OCI-LY3 (cell line): ENCODE measurements at regions not wholly inside any gene's neighbourhood (a gene's known extent, or its start where the extent isn't known, plus 50 kb on each side); places are given as distances from the start of the nearest gene placed in this dataset.

Source experiments
- H2AFZ ChIP-seq: fragments of 200-600, 300-600 bp; shearing (Covaris generic); 2 replicates; pipeline ENCODE4 v1.6.0; 2014; ENCODE audit warnings: antibody characterized with exemption, low read depth, low read length
- H3K27ac ChIP-seq: fragments of 200-600, 300-600 bp; sonication (generic); 2 replicates; pipeline ENCODE4 v1.5.1; 2014; ENCODE audit warnings: mild to moderate bottlenecking, low read length, moderate library complexity, mixed read lengths
- H3K27me3 ChIP-seq: fragments of 200-600, 300-600 bp; sonication (generic); 2 replicates; pipeline ENCODE4 v1.6.1; 2014; ENCODE audit warnings: low read depth, low read length, mixed read lengths
- H3K36me3 ChIP-seq: fragments of 200-600, 300-600 bp; sonication (generic); replicated peaks from 2 replicates; pipeline ENCODE3; 2014; ENCODE audit warnings: low read depth, low read length, mixed read lengths
- H3K4me1 ChIP-seq: fragments of 300-600, 200-600 bp; sonication (generic); 2 replicates; pipeline ENCODE4 v1.6.1; 2014; ENCODE audit warnings: low read length, mixed read lengths
- H3K4me2 ChIP-seq: fragments of 200-600, 300-600 bp; sonication (generic); 2 replicates; pipeline ENCODE4 v1.6.1; 2014; ENCODE audit warnings: low read length, mixed read lengths
- H3K4me3 ChIP-seq: fragments of 300-600, 200-600 bp; sonication (generic); 2 replicates; pipeline ENCODE4 v1.5.1; 2014; ENCODE audit warnings: antibody characterized with exemption, mild to moderate bottlenecking, low read length, moderate library complexity
- H3K79me2 ChIP-seq: fragments of 300-600, 200-600 bp; shearing (Covaris generic); 2 replicates; pipeline ENCODE4 v1.6.1; 2014; ENCODE audit warnings: mild to moderate bottlenecking, low read length, mixed read lengths
- H3K9ac ChIP-seq: fragments of 300-600, 200-600 bp; shearing (Covaris generic); 2 replicates; pipeline ENCODE4 v1.6.0; 2014; ENCODE audit warnings: mild to moderate bottlenecking, low read length, moderate library complexity
- H3K9me3 ChIP-seq: fragments of 200-600, 300-600 bp; shearing (Covaris generic); 2 replicates; pipeline ENCODE4 v1.6.1; 2014; ENCODE audit warnings: low read length, mixed read lengths; ENCODE audit not compliant: insufficient read depth
- H4K20me1 ChIP-seq: fragments of 200-600, 300-600 bp; sonication (generic); 2 replicates; pipeline ENCODE4 v1.6.1; 2016; ENCODE audit warnings: low read length, mixed read lengths; ENCODE audit not compliant: insufficient read depth
- EZH2phosphoT487 ChIP-seq: fragments of 200-600 bp; shearing (Covaris generic); IDR thresholded peaks from 2 replicates; pipeline ENCODE4 v1.6.1; 2018; ENCODE audit warnings: antibody characterized with exemption, mixed run types, low read depth
- TF ChIP-seq, protein P1 (sequence below): fragments of 200-600, 300-600 bp; sonication (generic); IDR thresholded peaks from 2 replicates; pipeline ENCODE4 v1.5.1; 2014; ENCODE audit warnings: antibody characterized with exemption, low read length, low read depth

DNA sequence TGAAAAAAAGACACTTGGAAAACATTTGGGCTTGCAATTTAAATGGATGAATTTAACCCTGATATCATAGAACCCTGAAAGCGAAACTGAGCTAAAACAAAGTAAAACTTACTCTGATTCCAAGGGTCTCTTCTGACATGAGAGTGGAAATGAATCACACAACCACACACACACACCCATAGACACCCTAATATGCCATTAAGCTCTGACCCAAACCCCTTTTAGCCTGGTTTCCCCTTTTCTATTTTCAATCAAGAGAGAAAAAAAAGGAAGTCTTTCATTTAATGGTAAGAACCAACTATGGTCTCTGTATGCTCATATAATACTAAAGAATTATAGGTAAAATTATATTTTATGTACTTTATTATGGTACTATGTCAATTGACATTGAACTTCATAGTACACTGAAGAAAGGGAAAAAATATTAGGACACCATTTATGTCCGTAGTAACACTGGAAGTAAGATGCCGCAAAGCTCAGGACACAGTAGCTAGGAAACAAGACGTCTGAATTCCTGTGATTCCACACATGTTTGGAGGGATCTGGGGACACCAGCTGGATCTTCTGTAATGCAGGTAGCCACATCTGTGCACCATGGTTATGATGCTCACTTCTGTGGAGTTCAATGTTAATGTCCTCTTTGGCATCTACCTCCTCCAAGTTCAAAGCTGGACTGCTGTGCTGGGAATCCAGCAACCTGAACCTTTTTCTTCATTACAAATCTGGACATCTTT lies 95.8 kb downstream of the PCSK1 start:
- peak overlapping the region; percentile 25; the same call in 1 of the 2 replicates for H3K9ac ChIP-seq
- TF ChIP-seq, protein P1, sequence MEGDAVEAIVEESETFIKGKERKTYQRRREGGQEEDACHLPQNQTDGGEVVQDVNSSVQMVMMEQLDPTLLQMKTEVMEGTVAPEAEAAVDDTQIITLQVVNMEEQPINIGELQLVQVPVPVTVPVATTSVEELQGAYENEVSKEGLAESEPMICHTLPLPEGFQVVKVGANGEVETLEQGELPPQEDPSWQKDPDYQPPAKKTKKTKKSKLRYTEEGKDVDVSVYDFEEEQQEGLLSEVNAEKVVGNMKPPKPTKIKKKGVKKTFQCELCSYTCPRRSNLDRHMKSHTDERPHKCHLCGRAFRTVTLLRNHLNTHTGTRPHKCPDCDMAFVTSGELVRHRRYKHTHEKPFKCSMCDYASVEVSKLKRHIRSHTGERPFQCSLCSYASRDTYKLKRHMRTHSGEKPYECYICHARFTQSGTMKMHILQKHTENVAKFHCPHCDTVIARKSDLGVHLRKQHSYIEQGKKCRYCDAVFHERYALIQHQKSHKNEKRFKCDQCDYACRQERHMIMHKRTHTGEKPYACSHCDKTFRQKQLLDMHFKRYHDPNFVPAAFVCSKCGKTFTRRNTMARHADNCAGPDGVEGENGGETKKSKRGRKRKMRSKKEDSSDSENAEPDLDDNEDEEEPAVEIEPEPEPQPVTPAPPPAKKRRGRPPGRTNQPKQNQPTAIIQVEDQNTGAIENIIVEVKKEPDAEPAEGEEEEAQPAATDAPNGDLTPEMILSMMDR = no peak
- no peak for TF ChIP-seq EZH2phosphoT487
- no peak overlapping the region for H2AFZ ChIP-seq
- H3K79me2 ChIP-seq = no peaks in the 10 kb centered on the region
- peak overlapping the region; percentile 98 for H3K4me2 ChIP-seq
- H3K4me3 ChIP-seq = peak overlapping the region; percentile 77; the same call in 1 of the 2 replicates
- no peaks in the 10 kb centered on the region for H4K20me1 ChIP-seq
- peak overlapping the region; percentile 5; the same call in 1 of the 2 replicates for H3K27ac ChIP-seq
- H3K4me1 ChIP-seq = peaks cover 47% of the 10 kb centered on the region
- H3K36me3 ChIP-seq = no peaks in the 10 kb centered on the region
- no peaks in the 10 kb centered on the region for H3K27me3 ChIP-seq
- no peaks in the 10 kb centered on the region for H3K9me3 ChIP-seq

DNA sequence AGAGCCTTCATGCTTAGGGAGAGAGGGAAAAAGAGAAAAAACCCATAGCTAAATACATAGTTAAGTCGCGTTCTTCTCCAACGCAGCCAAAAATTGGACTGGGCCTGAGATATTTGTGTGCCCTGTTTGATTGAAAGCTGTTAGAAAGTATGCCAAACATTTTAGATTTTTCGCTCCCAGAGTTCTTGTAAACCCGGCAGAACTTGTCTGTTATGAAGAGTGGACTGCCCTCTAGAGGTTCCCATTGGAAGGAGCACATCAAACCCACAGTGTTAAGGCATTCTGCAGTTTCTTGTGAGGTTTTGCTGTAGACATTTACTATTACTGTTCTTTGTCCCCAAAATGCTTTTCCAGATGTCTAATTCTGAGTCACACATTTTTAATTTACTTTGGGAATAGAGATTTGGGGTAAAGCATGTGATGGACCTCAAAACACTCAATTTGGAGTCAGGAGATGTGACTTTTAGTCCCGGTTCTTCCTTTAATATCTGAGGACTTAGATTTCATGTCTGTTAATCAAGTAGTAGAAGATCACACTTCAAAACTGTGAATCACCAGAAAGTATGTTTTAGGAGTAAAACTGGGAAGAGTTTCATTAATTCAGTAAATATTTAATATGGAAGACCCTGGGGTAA lies 96.6 kb downstream of the PCSK1 start:
- Histone ChIP-seq H3K4me2 (peak overlapping the region; percentile 98), H2AFZ (peak overlapping the region; percentile 75; the same call in 1 of the 2 replicates), H3K9ac (peak overlapping the region; percentile 73), H3K4me1 (peaks cover 54% of the 10 kb centered on the region), H3K9me3 (no peaks in the 10 kb centered on the region), H3K4me3 (peak overlapping the region; percentile 77), H3K79me2 (no peaks in the 10 kb centered on the region), H3K27me3 (no peaks in the 10 kb centered on the region), H3K27ac (peak overlapping the region; percentile 80), H3K36me3 (no peaks in the 10 kb centered on the region), H4K20me1 (no peaks in the 10 kb centered on the region)
- no peak for TF ChIP-seq EZH2phosphoT487
- TF ChIP-seq, protein P1 = peak; percentile 82

DNA sequence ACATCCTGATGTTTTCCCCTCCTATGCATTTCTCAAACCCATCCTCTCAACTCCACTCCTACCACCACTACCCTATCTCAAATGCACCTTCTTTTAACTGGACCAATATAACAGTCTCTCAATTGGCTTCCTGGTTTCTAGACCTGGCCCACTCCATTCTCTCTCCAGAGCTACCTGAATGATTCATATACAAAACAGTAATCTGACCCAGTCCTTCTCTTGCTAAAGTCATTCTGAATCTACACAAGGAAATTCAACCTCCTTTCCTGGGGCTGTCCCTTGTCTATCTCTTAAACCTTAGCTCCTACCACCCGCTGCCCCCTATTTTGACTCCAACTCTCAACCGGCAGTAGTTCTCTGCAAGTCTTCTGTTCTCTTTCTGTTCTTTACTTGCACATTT lies 97.2 kb downstream of the PCSK1 start:
- H3K27ac ChIP-seq = peak overlapping the region; percentile 80

DNA sequence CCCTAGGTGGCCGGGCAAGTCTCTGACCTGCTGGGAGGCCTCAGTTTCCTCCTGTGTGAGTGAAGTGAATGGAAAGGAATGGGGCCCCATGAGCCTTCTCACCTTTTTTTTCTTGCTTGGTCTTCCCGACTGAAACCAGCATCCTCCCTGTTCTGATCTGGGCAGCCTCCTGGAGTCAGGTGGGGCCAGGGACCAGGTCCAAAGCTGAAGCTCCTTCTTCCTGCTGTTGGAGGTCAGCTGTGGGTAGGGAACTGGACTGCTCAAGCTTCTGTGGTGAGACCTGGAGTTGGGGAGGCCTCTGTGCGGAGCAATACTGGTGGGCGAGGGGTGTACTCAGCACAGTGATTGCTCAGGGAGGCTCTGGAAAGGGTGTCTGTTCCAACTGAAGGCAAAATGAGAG lies 99.7 kb downstream of the PCSK1 start:
- H3K9me3 ChIP-seq = no peaks in the 10 kb centered on the region

More for the DNA sequence above, 97.2 kb downstream of the PCSK1 start:
- peak overlapping the region; percentile 75; the same call in 1 of the 2 replicates for H2AFZ ChIP-seq
- peak overlapping the region; percentile 98 for H3K4me2 ChIP-seq
- H3K9me3 ChIP-seq = no peaks in the 10 kb centered on the region
- H3K79me2 ChIP-seq = no peaks in the 10 kb centered on the region
- H3K4me1 ChIP-seq = peaks cover 60% of the 10 kb centered on the region
- no peaks in the 10 kb centered on the region for H3K36me3 ChIP-seq
- H3K9ac ChIP-seq = peak overlapping the region; percentile 73
- H4K20me1 ChIP-seq = no peaks in the 10 kb centered on the region
- peak overlapping the region; percentile 77 for H3K4me3 ChIP-seq
- no peaks in the 10 kb centered on the region for H3K27me3 ChIP-seq
- TF ChIP-seq EZH2phosphoT487 = no peak
- TF ChIP-seq, protein P1 = no peak

More for the DNA sequence above, 99.7 kb downstream of the PCSK1 start:
- H3K4me2 ChIP-seq = no peak overlapping the region
- H3K27me3 ChIP-seq = no peaks in the 10 kb centered on the region
- H3K79me2 ChIP-seq = no peaks in the 10 kb centered on the region
- H3K36me3 ChIP-seq = no peaks in the 10 kb centered on the region
- TF ChIP-seq, protein P1 = no peak
- no peak for TF ChIP-seq EZH2phosphoT487
- peaks cover 82% of the 10 kb centered on the region for H3K4me1 ChIP-seq
- no peaks in the 10 kb centered on the region for H4K20me1 ChIP-seq
- no peak overlapping the region for H3K27ac ChIP-seq
- no peak overlapping the region for H3K9ac ChIP-seq
- no peak overlapping the region for H2AFZ ChIP-seq
- no peak overlapping the region for H3K4me3 ChIP-seq
